Neural progenitor cell (in vitro differentiated cells): ENCODE measurements at regions not wholly inside any gene's neighbourhood (a gene's known extent, or its start where the extent isn't known, plus 50 kb on each side); places are given as distances from the start of the nearest gene placed in this dataset.

Source experiments
- CTCF ChIP-seq: fragments of 200-600 bp; sonication (generic); IDR thresholded peaks from 2 replicates; pipeline ENCODE4 v1.5.1; 2017; ENCODE audit warnings: antibody characterized with exemption, mild to moderate bottlenecking
- EZH2phosphoT487 ChIP-seq: fragments of 200-600 bp; sonication (generic); IDR thresholded peaks from 2 replicates; pipeline ENCODE4 v1.6.1; 2017; ENCODE audit warnings: antibody characterized with exemption

- TF ChIP-seq CTCF (no peak), EZH2phosphoT487 (no peak)
These were observed 73.1 kb downstream of the PTCHD4 start for GRCh38 chr6:48037946-48038345.
